Psoas muscle (tissue), 7 donors: ENCODE measurements at regions not wholly inside any gene's neighbourhood (a gene's known extent, or its start where the extent isn't known, plus 50 kb on each side); places are given as distances from the start of the nearest gene placed in this dataset.

Experiments used
- ATAC-seq, 4 donors: fragments of 200-7000 bp; cut with Tn5 transposase; one replicate each; pipeline ENCODE4 v1.9.1; 2020; ENCODE audit warnings: moderate library complexity in 3 of 4, mild to moderate bottlenecking in 2 of 4
- DNase-seq, 2 donors: peaks; one replicate each; pipeline ENCODE4 v3.0.0-alpha.2; 2020
- H3K27ac ChIP-seq: fragments of 200-600 bp; one replicate; pipeline ENCODE4 v1.8.0; 2022
- H3K27me3 ChIP-seq, 3 donors: fragments of 200-600 bp in 1 of 3; one replicate each; pipeline versions ENCODE4 v1.6.1 to v1.8.0; 2013 to 2022; ENCODE audit warnings: low read length in 2 of 3, mild to moderate bottlenecking in 2 of 3, moderate library complexity in 1 of 3; ENCODE audit not compliant: insufficient read depth in 3 of 3
- H3K36me3 ChIP-seq, 2 donors: fragments of 200-600 bp in 1 of 2; one replicate each; pipeline versions ENCODE4 v1.6.1 to v1.8.0; 2013 to 2022; ENCODE audit warnings: low read depth in 1 of 2, mild to moderate bottlenecking in 1 of 2, moderate library complexity in 1 of 2; ENCODE audit not compliant: insufficient read depth in 1 of 2
- H3K4me1 ChIP-seq: fragments of 200-600 bp; one replicate; pipeline ENCODE4 v1.8.0; 2022
- H3K4me3 ChIP-seq: fragments of 200-600 bp; one replicate; pipeline ENCODE4 v1.8.0; 2022; ENCODE audit warnings: mild to moderate bottlenecking
- H3K9me3 ChIP-seq: fragments of 200-600 bp; one replicate; pipeline ENCODE4 v1.8.0; 2022
- CTCF ChIP-seq: fragments of 200-600 bp; IDR thresholded peaks from one replicate; pipeline ENCODE4 v1.8.0; 2022; ENCODE audit warnings: antibody characterized with exemption
- WGBS, 3 donors: extraction: QIAGEN DNeasy Blood & Tissue Kit; methylation state at CpG; one replicate each; pipeline versions ENCODE4 v1.1.6 to v1.1.7; 2013; 5-methylcytosine and 5-hydroxymethylcytosine counted together
- intact Hi-C, 2 donors: fragments of 100-400 bp; cut with DNase I; formaldehyde crosslinking; loops; one replicate each; pipeline versions ENCODE4 v1.11.0 to v1.14.2; 2022
- donor health status: healthy with polysubstance abuse.
- donor health status: DM: no; HTN: no; CAD: no; lungs with moderate emphysema.
- donor health status: Bipolar disorder and iron deficiency.
- donor health status: healthy.
- donor health status: DM: yes; HTN: yes; CAD: no.
- donor health status: DM: no; HTN: no; CAD: no.
- donor health status: DM: yes; HTN: yes; CAD: no.

DNA sequence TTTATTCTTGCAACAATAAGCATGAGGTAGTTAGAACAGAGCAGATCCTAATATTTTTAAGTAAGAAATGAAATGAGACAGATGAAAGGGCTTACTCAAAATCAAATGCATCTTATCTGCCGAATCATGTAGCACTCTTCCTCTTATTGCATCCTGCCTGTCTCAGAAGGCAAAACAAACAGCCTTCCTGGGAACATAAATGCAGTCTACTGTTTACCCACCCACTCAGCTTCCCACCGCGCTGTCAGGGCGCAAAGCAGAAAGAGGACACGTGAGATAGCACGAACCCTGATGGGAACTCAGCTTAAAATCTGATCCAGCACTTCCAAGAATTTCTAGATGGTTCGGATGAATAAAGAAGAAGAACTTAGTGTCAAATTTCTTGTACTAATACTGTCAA lies 114.4 kb upstream of the CDK1 start:
- H3K4me1 ChIP-seq, result no peaks in the 10 kb centered on the region
- no peak overlapping the region for H3K27ac ChIP-seq
- intact Hi-C loops, result no loop called here
- H3K9me3 ChIP-seq, result no peaks in the 10 kb centered on the region
- no peak overlapping the region for H3K4me3 ChIP-seq
- H3K36me3 ChIP-seq, result no peaks in the 10 kb centered on the region
- DNase-seq, result no peak
- WGBS, 3 donors, result 51 to 63% (median 52%) methylated on average over 7 of the region's 7 CpGs
- no peaks in the 10 kb centered on the region for H3K27me3 ChIP-seq
- no peak for ATAC-seq
- no peak for TF ChIP-seq CTCF

GRCh38 chr10:60662917-60663614 lies 115.2 kb upstream of the CDK1 start:
- ATAC-seq (no peak), DNase-seq (no peak)
- intact Hi-C loops, result no loop called here
- 86 to 87% (median 87%) methylated on average over 4 of the region's 4 CpGs for WGBS, 3 donors
- no peak overlapping the region for H3K4me3 ChIP-seq
- no peaks in the 10 kb centered on the region for H3K36me3 ChIP-seq
- no peaks in the 10 kb centered on the region for H3K4me1 ChIP-seq
- no peaks in the 10 kb centered on the region for H3K9me3 ChIP-seq
- H3K27ac ChIP-seq, result no peak overlapping the region
- no peak for TF ChIP-seq CTCF
- H3K27me3 ChIP-seq, result no peaks in the 10 kb centered on the region

DNA sequence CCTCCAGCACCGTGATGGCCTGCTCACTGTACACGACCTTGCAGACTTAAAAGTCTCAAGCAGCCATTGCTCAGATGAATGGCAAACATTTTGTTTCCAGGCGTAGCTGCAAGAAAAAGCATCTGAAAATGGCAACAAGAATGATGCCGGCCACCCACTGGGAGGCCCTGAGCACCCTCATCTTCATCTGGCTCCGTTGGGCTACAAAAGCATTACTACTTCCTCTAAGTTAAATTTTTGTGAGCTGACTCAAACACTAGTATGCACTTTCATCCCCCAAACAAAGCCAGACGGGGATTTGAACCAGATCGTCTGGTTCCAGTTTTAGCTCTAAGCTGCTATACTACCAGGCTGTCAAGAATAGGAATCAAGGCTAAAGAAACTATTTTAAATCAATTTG lies 116.6 kb upstream of the CDK1 start:
- no peaks in the 10 kb centered on the region for H3K9me3 ChIP-seq
- WGBS, 3 donors, result 75 to 79% (median 79%) methylated on average over 7 of the region's 7 CpGs
- no peak for TF ChIP-seq CTCF
- no peaks in the 10 kb centered on the region for H3K4me1 ChIP-seq
- intact Hi-C loops, result no loop called here
- no peak overlapping the region for H3K27ac ChIP-seq
- no peaks in the 10 kb centered on the region for H3K27me3 ChIP-seq
- DNase-seq (no peak), ATAC-seq (no peak)
- no peak overlapping the region for H3K4me3 ChIP-seq
- no peaks in the 10 kb centered on the region for H3K36me3 ChIP-seq

DNA sequence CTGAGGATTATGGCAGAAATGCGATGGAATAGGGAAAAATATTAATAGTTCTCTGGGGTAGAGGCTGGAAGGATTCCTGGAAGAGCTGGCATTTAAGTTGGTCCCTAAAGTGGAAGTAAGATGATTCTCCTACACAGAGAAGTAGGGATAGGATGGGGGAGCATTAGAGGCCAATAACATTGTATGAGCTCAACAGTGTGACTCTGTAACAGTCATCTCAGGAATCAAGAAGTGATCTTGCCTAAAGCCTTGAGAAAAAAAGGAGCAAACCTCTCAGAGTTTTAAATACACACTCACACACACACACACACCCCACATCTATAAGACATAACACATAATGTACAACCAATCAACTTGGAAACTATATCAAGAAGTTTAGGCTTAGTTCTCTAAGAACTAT lies 117.7 kb upstream of the CDK1 start:
- no peak for TF ChIP-seq CTCF
- DNase-seq, result no peak
- Histone ChIP-seq H3K27me3 (no peaks in the 10 kb centered on the region), H3K4me3 (no peak overlapping the region), H3K27ac (no peak overlapping the region), H3K9me3 (no peaks in the 10 kb centered on the region), H3K36me3 (no peaks in the 10 kb centered on the region), H3K4me1 (no peaks in the 10 kb centered on the region)
- no peak for ATAC-seq
- 30 to 88% (median 86%) methylated on average over 1 of the region's 1 CpG for WGBS, 3 donors
- intact Hi-C loops, result no loop called here
